PC-9 (cell line): ENCODE measurements at regions not wholly inside any gene's neighbourhood (a gene's known extent, or its start where the extent isn't known, plus 50 kb on each side); places are given as distances from the start of the nearest gene placed in this dataset.

Source experiments
- CTCF ChIP-seq: fragments of 200-600 bp; sonication (generic); conservative IDR thresholded peaks from 2 replicates; pipeline ENCODE4 v1.6.1; 2017; ENCODE audit warnings: mixed run types, antibody characterized with exemption, mild to moderate bottlenecking, moderate library complexity
- EZH2 ChIP-seq: fragments of 200-600 bp; sonication (generic); IDR thresholded peaks from 2 replicates; pipeline ENCODE4 v1.8.0; 2017; ENCODE audit warnings: antibody characterized with exemption, low read depth

GRCh38 chr18:39779926-39780325, 2175.1 kb upstream of the PIK3C3 start:
- TF ChIP-seq EZH2 (no peak), CTCF (no peak)
